A172 (cell line): ENCODE measurements at regions not wholly inside any gene's neighbourhood (a gene's known extent, or its start where the extent isn't known, plus 50 kb on each side); places are given as distances from the start of the nearest gene placed in this dataset.
"Not testable (repeated sequence)": the region's sequence is repeated elsewhere in the genome, so short reads cannot be mapped to it uniquely, and the experiment has no call there.

ENCODE experiments used
- DNase-seq: peaks from one replicate; pipeline ENCODE4 v3.0.0-alpha.2; 2015; ENCODE audit warnings: low spot score

GRCh38 chr2:138942466-138942865 lies 162.3 kb upstream of the NXPH2 start:
- no peak for DNase-seq

GRCh38 chr2:138931284-138932256 lies 151.4 kb upstream of the NXPH2 start:
- DNase-seq: no peak

GRCh38 chr2:138930571-138930970 lies 150.4 kb upstream of the NXPH2 start:
- DNase-seq: no peak

- no peak for DNase-seq
Measured at GRCh38 chr2:138928374-138929021, 148.3 kb upstream of the NXPH2 start.

- DNase-seq: peak; percentile 36
Measured at GRCh38 chr2:138922973-138923563, 142.9 kb upstream of the NXPH2 start.

GRCh38 chr2:138919120-138919747 lies 139.0 kb upstream of the NXPH2 start:
- no peak for DNase-seq

GRCh38 chr2:138910427-138910826 lies 130.2 kb upstream of the NXPH2 start:
- DNase-seq: no peak

GRCh38 chr2:138906549-138906948 lies 126.4 kb upstream of the NXPH2 start:
- no peak for DNase-seq

- no peak for DNase-seq
Measured at GRCh38 chr2:138902239-138902871, 122.2 kb upstream of the NXPH2 start.

- no peak for DNase-seq
Measured at GRCh38 chr2:138901530-138901929, 121.3 kb upstream of the NXPH2 start.

- no peak for DNase-seq
Measured at GRCh38 chr2:138898855-138899254, 118.7 kb upstream of the NXPH2 start.

- DNase-seq: no peak
Measured at GRCh38 chr2:138897274-138897673, 117.1 kb upstream of the NXPH2 start.

- DNase-seq: no peak
Measured at GRCh38 chr2:138893746-138894145, 113.6 kb upstream of the NXPH2 start.

- DNase-seq: no peak
Measured at GRCh38 chr2:138881126-138881525, 100.9 kb upstream of the NXPH2 start.

- DNase-seq: no peak
Measured at GRCh38 chr2:138879931-138880330, 99.7 kb upstream of the NXPH2 start.

- peak; percentile 40 for DNase-seq
Measured at GRCh38 chr2:138877421-138877820, 97.2 kb upstream of the NXPH2 start.

GRCh38 chr2:138874251-138874650 lies 94.1 kb upstream of the NXPH2 start:
- DNase-seq: no peak

- DNase-seq: not testable (repeated sequence)
Measured at GRCh38 chr2:138872116-138872515, 91.9 kb upstream of the NXPH2 start.

- no peak for DNase-seq
Measured at GRCh38 chr2:138871312-138871711, 91.1 kb upstream of the NXPH2 start.

GRCh38 chr2:138867341-138867740 lies 87.2 kb upstream of the NXPH2 start:
- DNase-seq: no peak

GRCh38 chr2:138866797-138867196 lies 86.6 kb upstream of the NXPH2 start:
- DNase-seq: no peak

- DNase-seq: no peak
Measured at GRCh38 chr2:138853761-138854160, 73.6 kb upstream of the NXPH2 start.
